MM.1S (cell line): ENCODE measurements at regions not wholly inside any gene's neighbourhood (a gene's known extent, or its start where the extent isn't known, plus 50 kb on each side); places are given as distances from the start of the nearest gene placed in this dataset.

ENCODE experiments used
- CTCF ChIP-seq: fragments of 300-600 bp; sonication (generic); IDR thresholded peaks from 2 replicates; pipeline ENCODE4 v1.5.1; 2016; ENCODE audit warnings: antibody characterized with exemption, low read length, mixed read lengths
- EZH2 ChIP-seq: fragments of 300-600 bp; sonication (generic); optimal IDR thresholded peaks from 2 replicates; pipeline ENCODE3; 2017; ENCODE audit warnings: low read depth, mild to moderate bottlenecking, antibody characterized with exemption, low read length, mixed read lengths
- EZH2phosphoT487 ChIP-seq: fragments of 300-600 bp; sonication (generic); IDR thresholded peaks from 2 replicates; pipeline ENCODE4 v1.6.1; 2018; ENCODE audit warnings: antibody characterized with exemption, low read length

GRCh38 chr4:58760737-58761136 is 1650.6 kb upstream of the IGFBP7 start:
- TF ChIP-seq EZH2 (no peak), CTCF (no peak), EZH2phosphoT487 (no peak)
